OCI-LY7 (cell line): ENCODE measurements at regions not wholly inside any gene's neighbourhood (a gene's known extent, or its start where the extent isn't known, plus 50 kb on each side); places are given as distances from the start of the nearest gene placed in this dataset.

Experiments
- BruUV-seq: library from RNA; stranded (reverse); fragments of 400-500 nt; replicated peaks from 2 replicates; lab custom pipeline; 2021; lab: Mats Ljungman, UMichigan
- CTCF ChIA-PET: fragments of 300-600 bp; sonication (Branson Sonifier 250); formaldehyde crosslinking; loops from one replicate; lab custom pipeline; 2022; ENCODE audit warnings: antibody characterized with exemption; ENCODE audit not compliant: unreplicated experiment; lab: Charles Lee
- POLR2A ChIA-PET: fragments of 300-600 bp; sonication (Branson Sonifier 250); formaldehyde crosslinking; loops from one replicate; lab custom pipeline; 2022; ENCODE audit warnings: antibody characterized with exemption; lab: Charles Lee
- DNase-seq: peaks from one replicate; pipeline ENCODE4 v3.0.0-alpha.2; 2015; ENCODE audit warnings: low spot score
- H2AFZ ChIP-seq: fragments of 200-600 bp; sonication (generic), shearing (Covaris generic); 2 replicates; pipeline ENCODE4 v1.6.1; 2014; ENCODE audit warnings: mild to moderate bottlenecking, antibody characterized with exemption, low read length, moderate library complexity
- H3K27ac ChIP-seq: fragments of 200-600 bp; sonication (generic); 2 replicates; pipeline ENCODE4 v1.5.1; 2014; ENCODE audit warnings: mixed run types, low read depth, mild to moderate bottlenecking, moderate library complexity, low read length, inconsistent platforms; ENCODE audit not compliant: poor library complexity, severe bottlenecking
- H3K36me3 ChIP-seq: fragments of 200-600 bp; sonication (generic); 2 replicates; pipeline ENCODE4 v1.6.1; 2014; ENCODE audit warnings: mild to moderate bottlenecking, antibody characterized with exemption, low read length, moderate library complexity, mixed read lengths; ENCODE audit not compliant: insufficient read depth
- H3K4me1 ChIP-seq: fragments of 200-600 bp; sonication (generic); 2 replicates; pipeline ENCODE4 v1.5.1; 2014; ENCODE audit warnings: mild to moderate bottlenecking, low read length; ENCODE audit not compliant: insufficient read depth, poor library complexity, severe bottlenecking
- H3K4me2 ChIP-seq: fragments of 200-600 bp; sonication (generic); 2 replicates; pipeline ENCODE4 v1.6.1; 2014; ENCODE audit warnings: mild to moderate bottlenecking, low read length
- H3K4me3 ChIP-seq: fragments of 200-600 bp; sonication (generic); 2 replicates; pipeline ENCODE4 v1.5.1; 2014; ENCODE audit warnings: mild to moderate bottlenecking, low read depth, low read length; ENCODE audit not compliant: poor library complexity, severe bottlenecking
- H3K79me2 ChIP-seq: fragments of 200-600 bp; sonication (generic); 2 replicates; pipeline ENCODE4 v1.6.1; 2016; ENCODE audit warnings: low read depth, mild to moderate bottlenecking, low read length, moderate library complexity, mixed read lengths; ENCODE audit not compliant: insufficient read depth
- H3K9me2 ChIP-seq: fragments of 200-600 bp; sonication (generic); 2 replicates; pipeline ENCODE4 v1.6.1; 2016; ENCODE audit warnings: mild to moderate bottlenecking, low read length, mixed read lengths; ENCODE audit not compliant: insufficient read depth
- H3K9me3 ChIP-seq: fragments of 200-600 bp; sonication (generic); 2 replicates; pipeline ENCODE4 v1.6.1; 2014; ENCODE audit warnings: mild to moderate bottlenecking, mixed run types, low read length, mixed read lengths
- H4K20me1 ChIP-seq: fragments of 200-600 bp; sonication (generic); 2 replicates; pipeline ENCODE4 v1.6.1; 2014; ENCODE audit warnings: mild to moderate bottlenecking, antibody characterized with exemption, low read length, moderate library complexity, mixed read lengths; ENCODE audit not compliant: insufficient read depth
- EZH2phosphoT487 ChIP-seq: fragments of 200-600 bp; sonication (generic); IDR thresholded peaks from 2 replicates; pipeline ENCODE4 v1.6.1; 2018; ENCODE audit warnings: low read depth, borderline replicate concordance, mild to moderate bottlenecking, mixed run types, antibody characterized with exemption, low read length, moderate library complexity, mixed read lengths
- intact Hi-C: fragments of 100-400 bp; cut with micrococcal nuclease; formaldehyde crosslinking; loops from one replicate; pipeline ENCODE4 v1.10.0; 2022; ENCODE audit not compliant: unreplicated experiment
- TF ChIP-seq, protein P1 (sequence below): fragments of 200-600 bp; sonication (generic); conservative IDR thresholded peaks from 2 replicates; pipeline ENCODE4 v1.5.1; 2014; ENCODE audit warnings: mild to moderate bottlenecking, antibody characterized with exemption, low read length, moderate library complexity, mixed read lengths

DNA sequence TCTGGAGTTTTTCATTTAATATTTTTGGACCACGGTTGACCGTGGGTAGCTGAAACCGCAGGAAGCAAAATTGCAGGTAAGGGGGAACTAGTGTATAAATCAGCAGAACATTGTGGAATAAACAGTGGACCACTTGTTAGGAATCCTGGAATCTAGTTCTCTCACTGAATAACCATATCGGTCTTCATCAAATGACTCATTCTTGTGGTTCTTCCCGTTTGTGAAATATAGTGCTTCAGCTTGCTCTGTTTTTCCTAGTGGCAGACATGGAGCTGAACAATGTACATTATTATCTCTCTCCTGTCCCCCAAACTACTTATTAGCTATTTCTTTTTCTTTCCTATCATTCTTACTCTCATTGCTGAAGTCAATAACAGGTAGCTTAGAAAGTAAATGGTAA, 61.9 kb downstream of the HSPA13 start:
- Histone ChIP-seq H3K9me3 (no peaks in the 10 kb centered on the region), H3K36me3 (no peaks in the 10 kb centered on the region), H3K4me2 (no peak overlapping the region), H3K4me1 (no peaks in the 10 kb centered on the region), H2AFZ (no peak overlapping the region), H3K79me2 (no peaks in the 10 kb centered on the region), H3K27ac (no peak overlapping the region), H3K9me2 (no peaks in the 10 kb centered on the region), H4K20me1 (no peaks in the 10 kb centered on the region), H3K4me3 (no peak overlapping the region)
- BruUV-seq = no TSS peak
- ChIA-PET POLR2A (interaction anchor here (0.5 to 1.1 kb wide), 4 partner anchors 12 to 622 kb away, joined by 3 to 5 read pairs (median 4); no protein-coding TSS in a partner anchor), CTCF (no interaction called here)
- intact Hi-C loops = no loop called here
- TF ChIP-seq, protein P1, sequence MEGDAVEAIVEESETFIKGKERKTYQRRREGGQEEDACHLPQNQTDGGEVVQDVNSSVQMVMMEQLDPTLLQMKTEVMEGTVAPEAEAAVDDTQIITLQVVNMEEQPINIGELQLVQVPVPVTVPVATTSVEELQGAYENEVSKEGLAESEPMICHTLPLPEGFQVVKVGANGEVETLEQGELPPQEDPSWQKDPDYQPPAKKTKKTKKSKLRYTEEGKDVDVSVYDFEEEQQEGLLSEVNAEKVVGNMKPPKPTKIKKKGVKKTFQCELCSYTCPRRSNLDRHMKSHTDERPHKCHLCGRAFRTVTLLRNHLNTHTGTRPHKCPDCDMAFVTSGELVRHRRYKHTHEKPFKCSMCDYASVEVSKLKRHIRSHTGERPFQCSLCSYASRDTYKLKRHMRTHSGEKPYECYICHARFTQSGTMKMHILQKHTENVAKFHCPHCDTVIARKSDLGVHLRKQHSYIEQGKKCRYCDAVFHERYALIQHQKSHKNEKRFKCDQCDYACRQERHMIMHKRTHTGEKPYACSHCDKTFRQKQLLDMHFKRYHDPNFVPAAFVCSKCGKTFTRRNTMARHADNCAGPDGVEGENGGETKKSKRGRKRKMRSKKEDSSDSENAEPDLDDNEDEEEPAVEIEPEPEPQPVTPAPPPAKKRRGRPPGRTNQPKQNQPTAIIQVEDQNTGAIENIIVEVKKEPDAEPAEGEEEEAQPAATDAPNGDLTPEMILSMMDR = no peak
- no peak for TF ChIP-seq EZH2phosphoT487
- DNase-seq = no peak

DNA sequence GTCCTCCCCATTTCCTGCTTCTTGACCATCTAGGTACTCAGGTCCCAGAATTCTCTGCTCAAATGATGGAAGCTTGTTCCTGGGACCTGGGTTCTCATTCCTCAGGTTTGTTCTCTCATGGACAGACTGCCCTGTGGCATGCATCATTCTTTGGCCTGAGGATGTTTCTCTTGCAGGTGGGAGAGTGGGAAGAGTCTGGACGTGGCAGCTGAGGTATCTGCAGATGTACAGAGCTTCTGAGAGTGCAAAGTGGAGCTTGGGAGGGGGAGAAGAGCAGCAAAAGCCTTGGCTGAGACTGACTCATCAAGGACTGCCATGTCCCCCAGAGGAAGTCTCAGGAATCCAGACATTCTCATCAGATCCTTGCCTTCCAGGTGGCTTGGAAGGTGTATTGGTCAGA, 63.1 kb downstream of the HSPA13 start:
- intact Hi-C loops = no loop called here
- H3K27ac ChIP-seq = no peak overlapping the region
- TF ChIP-seq, protein P1 = no peak
- TF ChIP-seq EZH2phosphoT487 = no peak
- H3K9me2 ChIP-seq = no peaks in the 10 kb centered on the region
- CTCF ChIA-PET = no interaction called here
- H3K9me3 ChIP-seq = no peaks in the 10 kb centered on the region
- no peaks in the 10 kb centered on the region for H3K79me2 ChIP-seq
- no peaks in the 10 kb centered on the region for H4K20me1 ChIP-seq
- no TSS peak for BruUV-seq
- H3K4me2 ChIP-seq = no peak overlapping the region
- no peak overlapping the region for H2AFZ ChIP-seq
- no peak for DNase-seq
- H3K4me1 ChIP-seq = no peaks in the 10 kb centered on the region
- POLR2A ChIA-PET = no interaction called here
- no peak overlapping the region for H3K4me3 ChIP-seq
- no peaks in the 10 kb centered on the region for H3K36me3 ChIP-seq

DNA sequence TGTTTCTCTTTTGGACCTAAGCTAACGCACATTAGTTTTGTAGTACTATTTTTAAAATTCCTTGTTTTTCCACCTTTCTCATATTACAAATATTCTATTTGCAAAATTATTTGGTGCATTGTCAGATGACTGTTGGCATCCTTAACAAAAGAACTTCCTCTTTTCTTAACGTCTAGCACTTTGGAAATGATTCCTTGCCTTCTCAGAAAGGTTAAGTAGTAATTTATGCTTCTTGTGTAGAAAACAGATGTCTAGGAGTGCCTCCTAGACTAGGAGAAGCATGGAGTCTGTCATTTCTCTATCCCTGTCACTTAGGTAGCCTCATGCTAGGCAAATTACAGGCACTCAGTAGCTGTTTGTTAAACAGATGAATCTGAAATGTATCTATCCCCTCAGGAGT, 64.4 kb downstream of the HSPA13 start:
- intact Hi-C loops = no loop called here
- no peaks in the 10 kb centered on the region for H3K79me2 ChIP-seq
- H3K36me3 ChIP-seq = no peaks in the 10 kb centered on the region
- H3K4me1 ChIP-seq = no peaks in the 10 kb centered on the region
- no peaks in the 10 kb centered on the region for H4K20me1 ChIP-seq
- H3K9me3 ChIP-seq = no peaks in the 10 kb centered on the region
- ChIA-PET POLR2A (interaction anchor here (0.6 kb wide), 1 partner anchor 224 kb away, joined by 3 read pairs; no protein-coding TSS in a partner anchor), CTCF (no interaction called here)
- no peaks in the 10 kb centered on the region for H3K9me2 ChIP-seq
- H3K4me3 ChIP-seq = no peak overlapping the region
- BruUV-seq = no TSS peak
- H2AFZ ChIP-seq = no peak overlapping the region
- no peak overlapping the region for H3K27ac ChIP-seq
- no peak for DNase-seq
- TF ChIP-seq, protein P1 = no peak
- TF ChIP-seq EZH2phosphoT487 = no peak
- no peak overlapping the region for H3K4me2 ChIP-seq
